HEK293 (cell line): ENCODE measurements at regions not wholly inside any gene's neighbourhood (a gene's known extent, or its start where the extent isn't known, plus 50 kb on each side); places are given as distances from the start of the nearest gene placed in this dataset.
A peak's percentile ranks its signal among the peaks of the same experiment; 100 is the strongest.

Experiments
- CTCF ChIA-PET: fragments of 350-600 bp; formaldehyde crosslinking; extraction: SDS; loops from one replicate; lab custom pipeline; 2021; ENCODE audit warnings: antibody characterized with exemption; lab: Yijun Ruan, JAX
- POLR2A ChIA-PET: fragments of 300-600 bp; formaldehyde crosslinking; extraction: SDS; loops from one replicate; lab custom pipeline; 2020; ENCODE audit warnings: antibody characterized with exemption, inconsistent platforms; lab: Yijun Ruan, JAX
- H3K27ac ChIP-seq: fragments of 200-500 bp; sonication (Bioruptor generic); 2 replicates; pipeline ENCODE4 v1.5.1; 2014; ENCODE audit warnings: low read depth, low read length, control low read depth, inconsistent platforms; ENCODE audit errors: extremely low read depth
- H3K36me3 ChIP-seq, 2 experiments: fragments of 200-500 bp in 1 of 2; sonication (Bioruptor generic) in 1 of 2; 1 replicate in 1 of 2; 2 replicates in 1 of 2; pipeline ENCODE4 v1.5.1; 2014 to 2017; ENCODE audit warnings: inconsistent platforms in 2 of 2, low read length in 2 of 2; ENCODE audit not compliant: control insufficient read depth in 2 of 2, insufficient read depth in 1 of 2
- H3K4me1 ChIP-seq: fragments of 200-500 bp; sonication (Bioruptor generic); 2 replicates; pipeline ENCODE4 v1.5.1; 2014; ENCODE audit warnings: mild to moderate bottlenecking, low read length, inconsistent platforms; ENCODE audit not compliant: control insufficient read depth, insufficient read depth
- H3K4me3 ChIP-seq: 2 replicates; pipeline ENCODE4 v1.5.1; 2011; ENCODE audit warnings: low read depth, mild to moderate bottlenecking, control low read depth, low read length, moderate library complexity
- H3K9me3 ChIP-seq: fragments of 200-500 bp; sonication (Bioruptor generic); 2 replicates; pipeline ENCODE4 v1.5.1; 2014; ENCODE audit warnings: low read depth, low read length, inconsistent platforms; ENCODE audit not compliant: control insufficient read depth, insufficient read depth
- MYNN ChIP-seq: fragments of 450-650 bp; formaldehyde crosslinking; IDR thresholded peaks from 2 replicates; pipeline ENCODE4 v1.5.1; 2016; ENCODE audit warnings: missing biosample characterization, missing genetic modification characterization, borderline replicate concordance
- OVOL3 ChIP-seq: fragments of 450-650 bp; formaldehyde crosslinking; IDR thresholded peaks from 2 replicates; pipeline ENCODE4 v1.5.1; 2016; ENCODE audit warnings: missing biosample characterization, missing genetic modification characterization
- PRDM1 ChIP-seq: fragments of 450-650 bp; formaldehyde crosslinking; IDR thresholded peaks from 2 replicates; pipeline ENCODE4; 2016; ENCODE audit warnings: missing biosample characterization, missing genetic modification characterization
- REPIN1 ChIP-seq: fragments of 450-650 bp; formaldehyde crosslinking; IDR thresholded peaks from 2 replicates; pipeline ENCODE4 v1.5.1; 2017; ENCODE audit warnings: missing biosample characterization, missing genetic modification characterization, low read depth
- SCRT2 ChIP-seq: fragments of 450-650 bp; formaldehyde crosslinking; IDR thresholded peaks from 2 replicates; pipeline ENCODE4 v1.5.1; 2016; ENCODE audit warnings: missing biosample characterization, missing genetic modification characterization
- SP7 ChIP-seq: fragments of 450-650 bp; formaldehyde crosslinking; IDR thresholded peaks from 2 replicates; pipeline ENCODE4 v1.5.1; 2016; ENCODE audit warnings: missing biosample characterization, missing genetic modification characterization
- TRIM28 ChIP-seq: IDR thresholded peaks from 2 replicates; pipeline ENCODE4 v1.6.1; 2011; ENCODE audit warnings: low read length, control low read depth, borderline replicate concordance
- ZBTB21 ChIP-seq: fragments of 450-650 bp; formaldehyde crosslinking; IDR thresholded peaks from 2 replicates; pipeline ENCODE4 v1.5.1; 2017; ENCODE audit warnings: missing biosample characterization, missing genetic modification characterization
- ZBTB48 ChIP-seq: fragments of 450-650 bp; formaldehyde crosslinking; IDR thresholded peaks from 2 replicates; pipeline ENCODE4 v1.5.1; 2016; ENCODE audit warnings: missing biosample characterization, missing genetic modification characterization
- ZEB2 ChIP-seq: fragments of 450-650 bp; formaldehyde crosslinking; IDR thresholded peaks from 2 replicates; pipeline ENCODE4 v1.5.1; 2016; ENCODE audit warnings: missing biosample characterization, missing genetic modification characterization
- ZFP69B ChIP-seq: fragments of 450-650 bp; formaldehyde crosslinking; IDR thresholded peaks from 2 replicates; pipeline ENCODE4 v1.5.1; 2016; ENCODE audit warnings: missing biosample characterization, missing genetic modification characterization
- ZNF16 ChIP-seq: fragments of 450-650 bp; formaldehyde crosslinking; IDR thresholded peaks from 2 replicates; pipeline ENCODE4 v1.5.1; 2016; ENCODE audit warnings: low read depth, missing biosample characterization, missing genetic modification characterization
- ZNF24 ChIP-seq: fragments of 450-650 bp; formaldehyde crosslinking; IDR thresholded peaks from 2 replicates; pipeline ENCODE4 v1.5.1; 2016; ENCODE audit warnings: missing biosample characterization, missing genetic modification characterization
- ZNF248 ChIP-seq: fragments of 450-650 bp; formaldehyde crosslinking; IDR thresholded peaks from 2 replicates; pipeline ENCODE4 v1.5.1; 2017; ENCODE audit warnings: missing biosample characterization, missing genetic modification characterization
- ZNF274 ChIP-seq, 2 experiments: fragments of 200-500 bp in 1 of 2; fragments of 450-650 bp in 1 of 2; sonication (Bioruptor generic) in 1 of 2; formaldehyde crosslinking in 1 of 2; IDR thresholded peaks; 2 replicates each; pipeline versions ENCODE4 v1.5.1 to v1.6.1; 2014 to 2016; ENCODE audit warnings: borderline replicate concordance in 1 of 2, inconsistent platforms in 1 of 2, low read length in 1 of 2, missing biosample characterization in 1 of 2, missing genetic modification characterization in 1 of 2
- ZNF366 ChIP-seq: fragments of 450-650 bp; formaldehyde crosslinking; conservative IDR thresholded peaks from 2 replicates; pipeline ENCODE4 v1.5.1; 2016; ENCODE audit warnings: missing biosample characterization, missing genetic modification characterization
- ZNF521 ChIP-seq: fragments of 450-650 bp; formaldehyde crosslinking; IDR thresholded peaks from 2 replicates; pipeline ENCODE4 v1.5.1; 2017; ENCODE audit warnings: missing biosample characterization, mild to moderate bottlenecking, missing genetic modification characterization
- ZNF529 ChIP-seq: fragments of 450-650 bp; formaldehyde crosslinking; IDR thresholded peaks from 2 replicates; pipeline ENCODE4 v1.5.1; 2017; ENCODE audit warnings: missing genetic modification characterization, missing biosample characterization; ENCODE audit not compliant: insufficient replicate concordance
- ZNF629 ChIP-seq: fragments of 450-650 bp; formaldehyde crosslinking; IDR thresholded peaks from 2 replicates; pipeline ENCODE4 v1.5.1; 2017; ENCODE audit warnings: missing biosample characterization, missing genetic modification characterization
- ZNF654 ChIP-seq: fragments of 450-650 bp; formaldehyde crosslinking; IDR thresholded peaks from 2 replicates; pipeline ENCODE4 v1.5.1; 2016; ENCODE audit warnings: low read depth, missing biosample characterization, missing genetic modification characterization
- ZSCAN16 ChIP-seq: fragments of 450-650 bp; formaldehyde crosslinking; IDR thresholded peaks from 2 replicates; pipeline ENCODE4 v1.5.1; 2016; ENCODE audit warnings: missing biosample characterization, missing genetic modification characterization
- TF ChIP-seq, protein P1 (sequence below): fragments of 450-650 bp; formaldehyde crosslinking; IDR thresholded peaks from 2 replicates; pipeline ENCODE4 v1.5.1; 2016; ENCODE audit warnings: missing biosample characterization, missing genetic modification characterization
- TF ChIP-seq, protein P2 (sequence below): fragments of 450-650 bp; formaldehyde crosslinking; conservative IDR thresholded peaks from 2 replicates; pipeline ENCODE4 v1.5.1; 2016; ENCODE audit warnings: low read depth, missing biosample characterization, missing genetic modification characterization
- TF ChIP-seq, protein P3 (sequence below): fragments of 450-650 bp; formaldehyde crosslinking; IDR thresholded peaks from 2 replicates; pipeline ENCODE4 v1.5.1; 2016; ENCODE audit warnings: missing biosample characterization, missing genetic modification characterization

DNA sequence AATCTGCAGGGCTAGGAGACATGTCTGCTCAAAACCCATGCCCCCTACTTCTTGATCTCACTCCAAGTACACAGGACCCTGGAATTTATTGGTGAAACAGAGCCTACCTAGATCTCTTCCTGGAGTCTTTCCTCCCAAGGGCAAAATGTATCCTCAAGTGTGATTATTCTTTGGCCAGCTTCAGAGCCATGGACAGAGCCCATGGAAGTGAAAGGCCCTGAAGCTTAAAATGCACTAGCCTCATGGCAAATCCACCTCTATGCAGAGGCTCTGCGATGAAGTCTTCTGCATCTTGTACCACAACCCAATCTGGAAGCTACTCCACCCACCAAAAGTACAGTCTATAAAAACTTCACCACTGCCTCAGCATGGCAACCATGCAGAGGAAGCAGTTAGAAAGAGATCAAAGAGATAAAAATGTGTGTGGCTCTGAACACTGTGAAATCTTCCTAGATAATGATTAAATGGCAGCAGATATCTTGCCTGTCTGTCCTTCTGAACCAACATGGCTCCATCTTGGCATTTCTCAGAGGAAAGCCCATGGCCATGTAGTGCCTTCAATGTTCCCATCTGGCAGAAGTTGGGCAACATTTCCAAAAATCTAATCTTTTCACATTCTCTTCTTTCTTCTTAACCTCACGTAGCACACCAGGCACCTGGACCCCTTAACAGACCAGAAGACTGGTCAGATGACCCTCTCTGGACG, 142.9 kb upstream of the KLF7 start:
- Histone ChIP-seq H3K4me1 (no peaks in the 10 kb centered on the region), H3K36me3 (no peaks in the 10 kb centered on the region), H3K4me3 (no peak overlapping the region), H3K27ac (no peak overlapping the region), H3K9me3 (no peaks in the 10 kb centered on the region)
- TF ChIP-seq, protein P1, sequence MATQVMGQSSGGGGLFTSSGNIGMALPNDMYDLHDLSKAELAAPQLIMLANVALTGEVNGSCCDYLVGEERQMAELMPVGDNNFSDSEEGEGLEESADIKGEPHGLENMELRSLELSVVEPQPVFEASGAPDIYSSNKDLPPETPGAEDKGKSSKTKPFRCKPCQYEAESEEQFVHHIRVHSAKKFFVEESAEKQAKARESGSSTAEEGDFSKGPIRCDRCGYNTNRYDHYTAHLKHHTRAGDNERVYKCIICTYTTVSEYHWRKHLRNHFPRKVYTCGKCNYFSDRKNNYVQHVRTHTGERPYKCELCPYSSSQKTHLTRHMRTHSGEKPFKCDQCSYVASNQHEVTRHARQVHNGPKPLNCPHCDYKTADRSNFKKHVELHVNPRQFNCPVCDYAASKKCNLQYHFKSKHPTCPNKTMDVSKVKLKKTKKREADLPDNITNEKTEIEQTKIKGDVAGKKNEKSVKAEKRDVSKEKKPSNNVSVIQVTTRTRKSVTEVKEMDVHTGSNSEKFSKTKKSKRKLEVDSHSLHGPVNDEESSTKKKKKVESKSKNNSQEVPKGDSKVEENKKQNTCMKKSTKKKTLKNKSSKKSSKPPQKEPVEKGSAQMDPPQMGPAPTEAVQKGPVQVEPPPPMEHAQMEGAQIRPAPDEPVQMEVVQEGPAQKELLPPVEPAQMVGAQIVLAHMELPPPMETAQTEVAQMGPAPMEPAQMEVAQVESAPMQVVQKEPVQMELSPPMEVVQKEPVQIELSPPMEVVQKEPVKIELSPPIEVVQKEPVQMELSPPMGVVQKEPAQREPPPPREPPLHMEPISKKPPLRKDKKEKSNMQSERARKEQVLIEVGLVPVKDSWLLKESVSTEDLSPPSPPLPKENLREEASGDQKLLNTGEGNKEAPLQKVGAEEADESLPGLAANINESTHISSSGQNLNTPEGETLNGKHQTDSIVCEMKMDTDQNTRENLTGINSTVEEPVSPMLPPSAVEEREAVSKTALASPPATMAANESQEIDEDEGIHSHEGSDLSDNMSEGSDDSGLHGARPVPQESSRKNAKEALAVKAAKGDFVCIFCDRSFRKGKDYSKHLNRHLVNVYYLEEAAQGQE, result peak; percentile 72
- TF ChIP-seq REPIN1 (tag by site-specific recombination) (no peak), ZNF248 (no peak), SCRT2 (no peak)
- CTCF ChIA-PET, result no interaction called here
- POLR2A ChIA-PET, result no interaction called here

DNA sequence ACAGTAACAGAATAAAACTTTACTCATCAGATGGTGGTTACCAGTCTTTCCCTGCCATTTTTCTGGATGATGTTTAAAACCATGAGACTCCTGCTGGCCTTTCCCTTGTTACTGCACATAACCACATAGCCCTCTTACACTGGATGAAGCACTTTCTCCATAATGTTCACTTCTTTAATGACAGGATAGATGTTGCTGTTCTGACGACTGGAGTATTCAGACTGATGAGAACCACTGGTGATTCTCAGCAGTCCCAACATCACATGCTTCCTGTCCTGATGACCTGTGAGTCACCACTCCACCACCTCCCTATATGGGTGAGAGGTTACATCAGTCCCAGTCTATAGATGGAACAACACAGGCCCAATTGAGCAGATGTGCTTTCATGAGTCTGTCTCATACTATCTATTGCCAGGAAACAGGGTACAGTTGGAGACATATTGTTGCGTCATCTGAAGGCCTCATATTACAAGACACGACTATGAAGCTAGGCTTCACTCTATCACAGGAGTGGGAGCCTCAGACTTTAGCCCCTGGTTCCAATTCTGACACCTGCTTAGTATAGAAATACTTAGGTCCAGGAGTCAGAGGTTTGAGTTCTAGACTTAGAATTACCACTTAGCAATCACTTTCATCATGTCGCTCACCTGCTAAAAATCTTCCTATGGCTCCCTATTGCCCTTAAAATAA, 145.7 kb upstream of the KLF7 start:
- ChIA-PET POLR2A (no interaction called here), CTCF (interaction anchor here (0.5 to 0.7 kb wide), 2 partner anchors 13 to 141 kb away, joined by 3 to 4 read pairs; no protein-coding TSS in a partner anchor)
- H3K9me3 ChIP-seq, result no peaks in the 10 kb centered on the region
- H3K27ac ChIP-seq, result no peak overlapping the region
- no peaks in the 10 kb centered on the region for H3K4me1 ChIP-seq
- H3K36me3 ChIP-seq, result no peaks in the 10 kb centered on the region
- H3K4me3 ChIP-seq, result no peak overlapping the region
- 0 out of 2 replicates have a peak, but pooled peaks have one; percentile 19 for TF ChIP-seq ZFP69B (tag by site-specific recombination)
- TF ChIP-seq ZNF521, result no peak
- peak; percentile 79 for TF ChIP-seq SP7 (tag by site-specific recombination)
- TF ChIP-seq, protein P2, sequence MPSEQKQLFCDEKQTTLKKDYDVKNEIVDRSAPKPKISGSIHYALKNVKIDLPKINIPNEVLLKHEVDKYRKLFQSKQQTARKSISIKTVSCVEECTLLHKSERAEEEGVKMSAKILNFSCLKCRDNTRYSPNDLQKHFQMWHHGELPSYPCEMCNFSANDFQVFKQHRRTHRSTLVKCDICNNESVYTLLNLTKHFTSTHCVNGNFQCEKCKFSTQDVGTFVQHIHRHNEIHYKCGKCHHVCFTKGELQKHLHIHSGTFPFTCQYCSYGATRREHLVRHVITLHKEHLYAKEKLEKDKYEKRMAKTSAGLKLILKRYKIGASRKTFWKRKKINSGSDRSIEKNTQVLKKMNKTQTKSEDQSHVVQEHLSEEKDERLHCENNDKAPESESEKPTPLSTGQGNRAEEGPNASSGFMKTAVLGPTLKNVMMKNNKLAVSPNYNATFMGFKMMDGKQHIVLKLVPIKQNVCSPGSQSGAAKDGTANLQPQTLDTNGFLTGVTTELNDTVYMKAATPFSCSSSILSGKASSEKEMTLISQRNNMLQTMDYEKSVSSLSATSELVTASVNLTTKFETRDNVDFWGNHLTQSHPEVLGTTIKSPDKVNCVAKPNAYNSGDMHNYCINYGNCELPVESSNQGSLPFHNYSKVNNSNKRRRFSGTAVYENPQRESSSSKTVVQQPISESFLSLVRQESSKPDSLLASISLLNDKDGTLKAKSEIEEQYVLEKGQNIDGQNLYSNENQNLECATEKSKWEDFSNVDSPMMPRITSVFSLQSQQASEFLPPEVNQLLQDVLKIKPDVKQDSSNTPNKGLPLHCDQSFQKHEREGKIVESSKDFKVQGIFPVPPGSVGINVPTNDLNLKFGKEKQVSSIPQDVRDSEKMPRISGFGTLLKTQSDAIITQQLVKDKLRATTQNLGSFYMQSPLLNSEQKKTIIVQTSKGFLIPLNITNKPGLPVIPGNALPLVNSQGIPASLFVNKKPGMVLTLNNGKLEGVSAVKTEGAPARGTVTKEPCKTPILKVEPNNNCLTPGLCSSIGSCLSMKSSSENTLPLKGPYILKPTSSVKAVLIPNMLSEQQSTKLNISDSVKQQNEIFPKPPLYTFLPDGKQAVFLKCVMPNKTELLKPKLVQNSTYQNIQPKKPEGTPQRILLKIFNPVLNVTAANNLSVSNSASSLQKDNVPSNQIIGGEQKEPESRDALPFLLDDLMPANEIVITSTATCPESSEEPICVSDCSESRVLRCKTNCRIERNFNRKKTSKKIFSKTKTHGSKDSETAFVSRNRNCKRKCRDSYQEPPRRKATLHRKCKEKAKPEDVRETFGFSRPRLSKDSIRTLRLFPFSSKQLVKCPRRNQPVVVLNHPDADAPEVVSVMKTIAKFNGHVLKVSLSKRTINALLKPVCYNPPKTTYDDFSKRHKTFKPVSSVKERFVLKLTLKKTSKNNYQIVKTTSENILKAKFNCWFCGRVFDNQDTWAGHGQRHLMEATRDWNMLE (tag by site-specific recombination), result peak; percentile 43; the same call in 1 of the 2 replicates
- no peak for TF ChIP-seq ZSCAN16 (tag by site-specific recombination)
- TF ChIP-seq, protein P3, sequence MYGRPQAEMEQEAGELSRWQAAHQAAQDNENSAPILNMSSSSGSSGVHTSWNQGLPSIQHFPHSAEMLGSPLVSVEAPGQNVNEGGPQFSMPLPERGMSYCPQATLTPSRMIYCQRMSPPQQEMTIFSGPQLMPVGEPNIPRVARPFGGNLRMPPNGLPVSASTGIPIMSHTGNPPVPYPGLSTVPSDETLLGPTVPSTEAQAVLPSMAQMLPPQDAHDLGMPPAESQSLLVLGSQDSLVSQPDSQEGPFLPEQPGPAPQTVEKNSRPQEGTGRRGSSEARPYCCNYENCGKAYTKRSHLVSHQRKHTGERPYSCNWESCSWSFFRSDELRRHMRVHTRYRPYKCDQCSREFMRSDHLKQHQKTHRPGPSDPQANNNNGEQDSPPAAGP (tag by site-specific recombination), result no peak
- TF ChIP-seq ZEB2 (tag by site-specific recombination), result 0 out of 2 replicates have a peak, but pooled peaks have one; percentile 29
- TF ChIP-seq ZNF16 (tag by site-specific recombination), result peak; percentile 64; the same call in 1 of the 2 replicates
- TF ChIP-seq ZBTB48 (tag by site-specific recombination), result no peak
- peak; percentile 39; the same call in 1 of the 2 replicates for TF ChIP-seq TRIM28
- no peak for TF ChIP-seq ZNF529 (tag by site-specific recombination)
- TF ChIP-seq PRDM1 (tag by site-specific recombination), result peak; percentile 32; the same call in 1 of the 2 replicates
- TF ChIP-seq ZNF366 (tag by site-specific recombination), result peak; percentile 82
- 0 out of 2 replicates have a peak, but pooled peaks have one; percentile 11 for TF ChIP-seq ZBTB21 (tag by site-specific recombination)
- TF ChIP-seq ZNF629, result peak; percentile 29; the same call in 1 of the 2 replicates
- TF ChIP-seq ZNF274 (IDR thresholded peaks at IDR 0.05; ENCODE audit: low read length), result no peak
- TF ChIP-seq ZNF274 (tag by site-specific recombination; IDR thresholded peaks at IDR 0.05; ENCODE audit: borderline replicate concordance), result no peak
- TF ChIP-seq MYNN (tag by site-specific recombination), result no peak
- 0 out of 2 replicates have a peak, but pooled peaks have one; percentile 47 for TF ChIP-seq ZNF24
- TF ChIP-seq SCRT2, result 0 out of 2 replicates have a peak, but pooled peaks have one; percentile 27
- TF ChIP-seq OVOL3, result no peak
- no peak for TF ChIP-seq ZNF654 (tag by site-specific recombination)
